ENCODE measurements at regions not wholly inside any gene's neighbourhood (a gene's known extent, or its start where the extent isn't known, plus 50 kb on each side); places are given as distances from the start of the nearest gene placed in this dataset.

DNA sequence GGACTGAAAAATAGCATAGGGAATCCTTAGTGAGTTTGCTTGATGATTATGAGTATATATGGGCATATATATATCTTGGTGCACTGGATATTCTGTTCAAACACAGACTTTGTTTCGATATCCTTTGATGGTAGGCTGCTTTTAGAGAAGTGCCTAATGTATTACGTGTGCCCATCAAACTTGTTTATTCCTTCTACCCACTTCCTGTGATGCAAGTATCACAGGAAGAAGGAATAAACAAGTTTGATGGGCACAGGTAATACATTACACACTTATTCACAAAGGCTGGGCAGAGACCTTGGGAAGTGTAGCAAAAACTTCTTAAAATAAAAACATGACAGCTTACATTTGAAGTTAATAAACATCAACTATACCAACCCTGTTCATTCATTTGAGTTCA lies 364.2 kb downstream of the CHSY3 start:
- no peak for DNase-seq (ENCODE audit: low spot score in 2 of 2)
- intact Hi-C loops (cut with DNase I), result no loop called here
- Histone ChIP-seq H3K27ac (no peak overlapping the region), H3K36me3 (no peaks in the 10 kb centered on the region), H3K9me3 (no peaks in the 10 kb centered on the region), H3K27me3 (no peaks in the 10 kb centered on the region), H3K4me1 (no peaks in the 10 kb centered on the region), H3K4me3 (no peak overlapping the region)
- TF ChIP-seq, protein P1, sequence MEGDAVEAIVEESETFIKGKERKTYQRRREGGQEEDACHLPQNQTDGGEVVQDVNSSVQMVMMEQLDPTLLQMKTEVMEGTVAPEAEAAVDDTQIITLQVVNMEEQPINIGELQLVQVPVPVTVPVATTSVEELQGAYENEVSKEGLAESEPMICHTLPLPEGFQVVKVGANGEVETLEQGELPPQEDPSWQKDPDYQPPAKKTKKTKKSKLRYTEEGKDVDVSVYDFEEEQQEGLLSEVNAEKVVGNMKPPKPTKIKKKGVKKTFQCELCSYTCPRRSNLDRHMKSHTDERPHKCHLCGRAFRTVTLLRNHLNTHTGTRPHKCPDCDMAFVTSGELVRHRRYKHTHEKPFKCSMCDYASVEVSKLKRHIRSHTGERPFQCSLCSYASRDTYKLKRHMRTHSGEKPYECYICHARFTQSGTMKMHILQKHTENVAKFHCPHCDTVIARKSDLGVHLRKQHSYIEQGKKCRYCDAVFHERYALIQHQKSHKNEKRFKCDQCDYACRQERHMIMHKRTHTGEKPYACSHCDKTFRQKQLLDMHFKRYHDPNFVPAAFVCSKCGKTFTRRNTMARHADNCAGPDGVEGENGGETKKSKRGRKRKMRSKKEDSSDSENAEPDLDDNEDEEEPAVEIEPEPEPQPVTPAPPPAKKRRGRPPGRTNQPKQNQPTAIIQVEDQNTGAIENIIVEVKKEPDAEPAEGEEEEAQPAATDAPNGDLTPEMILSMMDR (IDR thresholded peaks at IDR 0.05), result no peak

DNA sequence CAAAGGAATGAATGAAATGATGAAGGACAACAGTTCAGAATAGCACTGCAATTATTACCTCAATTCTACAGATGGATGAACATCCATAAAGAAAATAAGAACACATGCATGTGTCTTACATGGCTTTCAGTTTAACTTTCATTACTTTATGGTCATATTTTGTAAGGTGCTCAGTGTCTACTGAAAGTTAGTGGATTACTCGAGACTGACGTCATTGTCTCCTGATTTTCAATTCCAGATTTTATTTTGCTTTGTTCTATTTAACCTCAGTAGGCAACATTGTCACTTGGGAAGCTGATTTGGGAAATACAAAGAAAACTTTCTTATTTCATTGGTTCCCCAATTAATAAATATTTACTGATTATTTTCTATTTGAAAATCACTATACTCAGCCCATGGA lies 363.7 kb downstream of the CHSY3 start:
- no peak overlapping the region for H3K27ac ChIP-seq
- DNase-seq (ENCODE audit: low spot score in 2 of 2), result no peak
- intact Hi-C loops (cut with DNase I), result no loop called here
- H3K27me3 ChIP-seq, result no peaks in the 10 kb centered on the region
- no peaks in the 10 kb centered on the region for H3K9me3 ChIP-seq
- no peak overlapping the region for H3K4me3 ChIP-seq
- TF ChIP-seq, protein P1 (IDR thresholded peaks at IDR 0.05), result no peak
- H3K36me3 ChIP-seq, result no peaks in the 10 kb centered on the region
- H3K4me1 ChIP-seq, result no peaks in the 10 kb centered on the region

- H3K4me1 ChIP-seq, result no peaks in the 10 kb centered on the region
- H3K9me3 ChIP-seq, result no peaks in the 10 kb centered on the region
- H3K4me3 ChIP-seq, result no peak overlapping the region
- H3K36me3 ChIP-seq, result no peaks in the 10 kb centered on the region
- no peak overlapping the region for H3K27ac ChIP-seq
- no peaks in the 10 kb centered on the region for H3K27me3 ChIP-seq
- DNase-seq (ENCODE audit: low spot score in 2 of 2), result no peak
- TF ChIP-seq, protein P1 (IDR thresholded peaks at IDR 0.05), result no peak
- intact Hi-C loops (cut with DNase I), result no loop called here
Measured at GRCh38 chr5:130260481-130260880, 356.2 kb downstream of the CHSY3 start.

DNA sequence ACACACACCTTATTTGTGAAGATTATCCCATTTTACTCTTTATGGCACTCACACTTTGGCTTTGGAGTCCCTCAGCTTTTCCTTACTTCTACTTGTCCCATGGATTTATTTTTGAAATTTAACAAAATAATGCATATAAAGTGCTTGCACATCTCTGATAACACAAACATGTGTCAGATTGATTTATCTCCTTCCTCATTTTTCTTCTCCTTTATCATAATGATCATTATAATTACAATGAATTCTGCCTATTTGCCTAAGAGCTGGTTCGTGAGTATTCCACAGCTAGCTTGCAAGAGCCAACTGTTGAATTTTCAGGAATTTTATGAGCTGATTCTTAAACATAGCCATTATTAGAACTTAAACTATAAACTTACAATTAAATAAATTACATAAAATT lies 347.7 kb downstream of the CHSY3 start:
- no peak overlapping the region for H3K4me3 ChIP-seq
- H3K27ac ChIP-seq, result no peak overlapping the region
- TF ChIP-seq, protein P1 (IDR thresholded peaks at IDR 0.05), result no peak
- no peaks in the 10 kb centered on the region for H3K9me3 ChIP-seq
- H3K36me3 ChIP-seq, result no peaks in the 10 kb centered on the region
- intact Hi-C loops (cut with DNase I), result no loop called here
- H3K27me3 ChIP-seq, result no peaks in the 10 kb centered on the region
- H3K4me1 ChIP-seq, result no peaks in the 10 kb centered on the region
- no peak for DNase-seq (ENCODE audit: low spot score in 2 of 2)

GRCh38 chr5:130243641-130244040 lies 339.4 kb downstream of the CHSY3 start:
- TF ChIP-seq, protein P1 (IDR thresholded peaks at IDR 0.05), result no peak
- Histone ChIP-seq H3K9me3 (no peaks in the 10 kb centered on the region), H3K27me3 (no peaks in the 10 kb centered on the region), H3K4me1 (no peaks in the 10 kb centered on the region), H3K4me3 (no peak overlapping the region), H3K36me3 (no peaks in the 10 kb centered on the region), H3K27ac (no peak overlapping the region)
- DNase-seq (ENCODE audit: low spot score in 2 of 2), result no peak
- intact Hi-C loops (cut with DNase I), result no loop called here

DNA sequence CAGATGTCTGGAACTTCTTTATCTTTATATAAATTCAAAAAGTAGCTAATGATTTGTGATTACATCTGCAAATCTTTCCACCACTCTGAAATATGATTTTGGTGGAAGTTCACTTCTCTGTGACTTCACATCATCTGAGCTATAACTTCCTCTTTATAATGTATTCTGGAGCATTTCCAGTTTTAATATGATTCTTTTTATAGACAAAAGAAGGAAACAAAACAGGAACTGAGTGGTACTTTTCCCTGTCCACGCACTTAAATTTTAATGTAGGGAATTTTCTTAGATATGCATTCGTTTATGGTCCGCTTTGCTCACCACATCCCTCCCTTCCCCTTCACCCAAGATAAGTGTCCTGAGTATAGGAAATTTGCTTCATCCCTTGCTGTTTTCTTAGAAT lies 333.5 kb downstream of the CHSY3 start:
- Histone ChIP-seq H3K9me3 (no peaks in the 10 kb centered on the region), H3K27me3 (no peaks in the 10 kb centered on the region), H3K27ac (no peak overlapping the region), H3K4me1 (no peaks in the 10 kb centered on the region), H3K36me3 (no peaks in the 10 kb centered on the region), H3K4me3 (no peak overlapping the region)
- TF ChIP-seq, protein P1 (IDR thresholded peaks at IDR 0.05), result no peak
- no peak for DNase-seq (ENCODE audit: low spot score in 2 of 2)
- intact Hi-C loops (cut with DNase I), result no loop called here

All from ascending aorta (tissue), 2 donors.